NCI-H1930 (cell line): ENCODE measurements at regions not wholly inside any gene's neighbourhood (a gene's known extent, or its start where the extent isn't known, plus 50 kb on each side); places are given as distances from the start of the nearest gene placed in this dataset.
"Not testable (repeated sequence)": the region's sequence is repeated elsewhere in the genome, so short reads cannot be mapped to it uniquely, and the experiment has no call there.

Source experiments
- DNase-seq, 2 experiments: peaks; one replicate each; lab custom pipeline; 2025; lab: John Stamatoyannopoulos, UW

- no peak for DNase-seq
Measured at GRCh38 chr1:188599313-188599712, 1770.6 kb downstream of the PLA2G4A start.

- no peak for DNase-seq
Measured at GRCh38 chr1:188611432-188611831, 1782.7 kb downstream of the PLA2G4A start.

GRCh38 chr1:188615321-188615720 lies 1786.6 kb downstream of the PLA2G4A start:
- no peak for DNase-seq

GRCh38 chr1:188620236-188620635 lies 1791.5 kb downstream of the PLA2G4A start:
- no peak for DNase-seq

- no peak for DNase-seq
Measured at GRCh38 chr1:188641566-188642211, 1812.9 kb downstream of the PLA2G4A start.

- no peak for DNase-seq
Measured at GRCh38 chr1:188642704-188643103, 1814.0 kb downstream of the PLA2G4A start.

GRCh38 chr1:188652678-188653077 lies 1823.9 kb downstream of the PLA2G4A start:
- DNase-seq: no peak

- DNase-seq: not testable (repeated sequence)
Measured at GRCh38 chr1:188655966-188656365, 1821.7 kb downstream of the BRINP3 start.

- DNase-seq: no peak
Measured at GRCh38 chr1:188660572-188660971, 1817.1 kb downstream of the BRINP3 start.

- DNase-seq: no peak
Measured at GRCh38 chr1:188665477-188665876, 1812.2 kb downstream of the BRINP3 start.

- no peak for DNase-seq
Measured at GRCh38 chr1:188668083-188668482, 1809.6 kb downstream of the BRINP3 start.

GRCh38 chr1:188669728-188670382 lies 1807.8 kb downstream of the BRINP3 start:
- no peak for DNase-seq

GRCh38 chr1:188670837-188671236 lies 1806.8 kb downstream of the BRINP3 start:
- DNase-seq: no peak

- DNase-seq: no peak
Measured at GRCh38 chr1:188672153-188672552, 1805.5 kb downstream of the BRINP3 start.

- no peak for DNase-seq
Measured at GRCh38 chr1:188689542-188689941, 1788.1 kb downstream of the BRINP3 start.

- DNase-seq: no peak
Measured at GRCh38 chr1:188700116-188700515, 1777.5 kb downstream of the BRINP3 start.

GRCh38 chr1:188706742-188707141 lies 1770.9 kb downstream of the BRINP3 start:
- no peak for DNase-seq

- DNase-seq: no peak
Measured at GRCh38 chr1:188708795-188709535, 1768.7 kb downstream of the BRINP3 start.

- DNase-seq: no peak
Measured at GRCh38 chr1:188715566-188715965, 1762.1 kb downstream of the BRINP3 start.

- no peak for DNase-seq
Measured at GRCh38 chr1:188719735-188720134, 1757.9 kb downstream of the BRINP3 start.

GRCh38 chr1:188723332-188724020 lies 1754.2 kb downstream of the BRINP3 start:
- no peak for DNase-seq

- no peak for DNase-seq
Measured at GRCh38 chr1:188729039-188729438, 1748.6 kb downstream of the BRINP3 start.

- no peak for DNase-seq
Measured at GRCh38 chr1:188735567-188735966, 1742.1 kb downstream of the BRINP3 start.
